NAMALWA (cell line): ENCODE measurements at regions not wholly inside any gene's neighbourhood (a gene's known extent, or its start where the extent isn't known, plus 50 kb on each side); places are given as distances from the start of the nearest gene placed in this dataset.

Experiments
- DNase-seq: peaks from one replicate; pipeline ENCODE4 v3.0.0-alpha.2; 2015; ENCODE audit warnings: low spot score

DNA sequence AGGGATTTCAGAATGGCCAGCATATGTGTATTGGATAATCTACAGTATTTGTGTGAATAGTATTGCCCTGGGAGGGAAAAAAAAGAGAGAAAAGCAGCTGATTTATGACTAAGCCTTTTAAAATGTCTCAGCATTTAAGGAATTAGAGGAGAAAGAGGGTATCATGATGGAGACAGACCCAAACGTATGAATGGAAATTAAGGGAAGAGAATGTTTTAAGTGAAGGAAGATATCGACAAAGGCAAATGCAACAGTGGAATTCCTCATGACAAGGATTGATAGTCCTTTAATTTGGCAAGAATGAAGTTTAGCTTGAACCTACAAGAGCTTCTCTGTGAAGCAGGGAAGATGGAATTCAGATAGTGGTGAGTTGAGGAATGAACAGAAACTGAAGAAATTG, 367.3 kb upstream of the POU3F2 start:
- no peak for DNase-seq

DNA sequence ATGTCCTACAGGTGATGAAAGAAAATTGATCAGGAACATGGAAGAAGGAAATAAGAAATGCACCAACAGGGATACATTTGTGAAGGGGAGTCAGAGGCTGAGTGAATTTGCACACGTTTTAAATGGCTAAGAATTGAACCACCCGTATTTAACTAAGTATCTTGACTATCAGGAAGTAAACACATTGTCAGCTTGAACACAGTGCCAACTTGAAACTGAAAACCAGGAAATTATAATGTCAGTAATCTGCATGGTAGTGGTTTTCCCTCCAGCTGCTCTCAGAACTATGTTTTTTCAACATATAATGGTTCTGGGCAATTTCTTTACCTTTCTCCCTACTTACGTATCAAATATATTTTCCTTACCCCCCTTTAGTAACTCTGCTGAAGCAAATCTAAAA, 366.5 kb upstream of the POU3F2 start:
- DNase-seq: no peak

DNA sequence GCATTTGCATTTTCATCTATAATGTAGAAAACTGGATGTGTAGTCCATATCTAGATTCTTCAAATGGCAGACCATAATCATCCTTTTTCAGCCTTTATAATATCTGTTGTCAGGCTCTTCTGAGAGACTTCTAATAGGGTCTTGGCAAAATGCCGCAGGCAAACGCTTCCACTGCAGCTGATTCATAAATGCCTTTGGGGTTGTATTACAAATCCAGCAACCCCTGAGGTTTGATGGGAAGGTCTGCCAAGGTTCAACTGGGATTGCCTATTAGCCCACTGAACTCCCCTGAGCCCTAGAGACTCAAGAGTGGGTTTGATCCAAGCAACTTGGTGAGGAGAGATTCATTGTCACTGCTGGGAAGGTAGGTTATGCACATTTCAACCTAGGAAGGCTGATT, 365.2 kb upstream of the POU3F2 start:
- no peak for DNase-seq

DNA sequence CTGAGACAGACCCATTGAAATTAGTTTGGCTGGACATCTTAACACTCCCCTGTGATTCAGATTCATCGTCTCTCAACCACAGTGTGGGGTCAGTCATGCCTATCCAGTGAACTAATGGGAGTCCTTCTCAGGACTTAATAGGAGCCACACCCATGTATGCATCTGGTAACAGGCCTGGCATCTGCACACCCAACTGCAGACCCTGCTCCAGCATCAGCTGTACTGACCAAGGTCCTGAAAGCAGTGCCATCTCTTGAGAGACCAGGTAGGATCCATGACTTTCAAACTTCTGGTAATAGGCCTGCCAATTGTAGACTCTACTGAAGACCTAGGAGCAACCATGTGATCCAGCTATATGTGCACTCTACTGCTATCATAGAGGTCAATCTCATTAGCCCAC, 363.6 kb upstream of the POU3F2 start:
- DNase-seq: no peak

DNA sequence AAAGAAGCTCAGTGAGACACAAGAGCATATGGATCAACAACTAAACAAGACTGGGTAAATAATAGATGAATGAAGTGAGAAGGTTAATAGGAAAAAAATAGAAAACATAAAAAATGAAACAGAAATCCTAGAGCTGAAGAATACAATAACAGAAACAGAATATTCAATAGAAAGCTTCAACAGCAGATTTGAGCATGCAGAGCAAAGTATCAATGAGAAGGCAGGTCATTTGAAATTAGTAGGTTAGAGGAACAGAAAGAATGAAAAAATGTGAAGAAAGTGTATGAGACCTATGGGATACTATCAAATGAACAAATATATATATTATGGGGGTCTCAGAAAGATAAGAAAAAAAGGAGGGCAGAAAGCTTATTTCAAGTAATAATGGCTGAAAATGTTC, 362.9 kb upstream of the POU3F2 start:
- no peak for DNase-seq

DNA sequence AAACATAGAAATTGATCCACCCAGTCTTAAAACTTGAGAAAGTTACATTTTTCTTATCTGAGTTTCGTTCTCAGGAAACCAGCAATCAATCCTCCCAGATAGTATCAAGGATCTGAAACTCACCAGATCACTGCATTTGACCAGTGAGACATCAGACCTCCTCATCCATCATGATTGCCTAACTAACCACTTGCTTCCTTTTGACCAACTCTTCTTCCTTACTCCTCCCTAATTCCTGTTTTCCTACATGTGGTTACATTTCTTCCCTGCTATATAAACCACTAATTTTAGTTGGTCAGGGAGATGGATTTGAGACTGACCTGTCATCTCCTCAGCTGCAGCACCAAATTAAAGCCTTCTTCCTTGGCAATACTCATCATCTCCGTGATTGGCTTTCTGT, 357.1 kb upstream of the POU3F2 start:
- DNase-seq: no peak

DNA sequence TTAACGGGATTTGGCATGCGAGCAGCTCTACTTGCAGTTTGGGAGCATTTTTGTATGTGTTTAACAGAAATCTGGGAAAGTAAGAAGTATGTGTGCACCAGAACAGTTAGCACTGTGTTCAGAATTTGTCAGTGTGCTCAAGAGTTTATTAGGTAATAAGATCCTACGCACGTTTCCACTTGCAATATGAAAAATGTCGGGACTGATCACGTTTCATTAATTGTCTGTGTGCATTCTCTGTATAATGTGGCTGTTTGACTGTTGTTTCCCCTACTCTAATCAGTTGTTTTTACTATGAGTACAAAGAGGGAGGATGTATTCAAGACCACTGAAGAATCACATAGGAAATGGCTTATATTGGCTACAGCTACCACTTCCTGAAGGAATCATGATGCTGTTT, 349.7 kb upstream of the POU3F2 start:
- no peak for DNase-seq

DNA sequence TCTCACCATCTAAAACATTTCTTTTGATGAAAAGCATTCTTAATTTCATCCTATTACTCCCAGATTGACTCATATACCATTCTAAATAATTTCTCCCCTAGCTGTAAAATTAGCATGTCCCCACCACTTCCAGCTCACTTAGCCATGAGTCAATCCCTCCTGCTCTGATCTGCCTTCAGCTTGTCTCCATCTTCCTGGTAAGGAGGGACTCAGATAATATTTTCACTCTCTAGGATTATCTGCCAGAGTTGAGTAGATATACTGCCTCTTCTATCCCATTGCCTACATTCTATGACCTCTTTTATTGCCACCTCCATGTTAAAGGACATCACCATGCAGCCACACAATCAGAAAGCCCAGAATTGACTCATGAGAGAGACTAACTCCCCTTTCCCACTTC, 348.8 kb upstream of the POU3F2 start:
- DNase-seq: no peak

DNA sequence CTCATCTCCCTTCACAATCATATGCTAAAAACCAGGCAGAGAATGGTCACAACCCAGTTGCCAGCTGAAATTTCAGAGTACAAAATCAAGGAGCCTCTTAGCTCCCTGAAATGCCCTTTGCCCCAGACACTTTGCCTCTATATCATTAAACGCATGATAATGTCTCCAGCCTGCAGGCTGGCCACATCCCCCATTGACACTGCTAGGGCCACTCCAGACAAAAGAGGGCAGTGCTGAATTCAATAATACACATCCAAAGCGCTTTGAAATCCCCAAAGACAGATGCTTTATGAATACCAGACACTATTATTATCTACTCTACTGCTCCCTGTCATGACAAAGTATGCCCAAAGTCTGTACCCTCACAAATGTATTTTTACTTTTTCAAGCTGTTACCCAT, 348.3 kb upstream of the POU3F2 start:
- DNase-seq: no peak

DNA sequence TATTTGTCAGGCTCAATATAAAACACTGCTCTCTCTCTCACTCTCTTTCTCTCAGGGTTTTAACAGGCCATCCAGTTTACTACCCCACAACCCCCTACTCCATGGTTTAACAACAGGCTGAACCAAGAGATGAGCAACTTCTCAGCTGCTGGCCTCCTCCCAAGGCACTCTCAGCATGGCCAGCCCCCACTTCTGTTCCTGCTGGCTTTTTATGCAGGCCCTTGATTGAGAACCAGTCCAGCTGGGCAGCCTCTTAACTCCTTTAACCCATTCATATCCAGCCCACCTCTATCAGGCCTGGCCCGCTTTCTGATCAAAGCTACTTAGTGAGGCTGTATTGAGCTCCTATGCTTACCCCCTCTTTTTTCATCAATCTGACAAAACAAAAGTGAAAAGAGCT, 346.8 kb upstream of the POU3F2 start:
- no peak for DNase-seq

DNA sequence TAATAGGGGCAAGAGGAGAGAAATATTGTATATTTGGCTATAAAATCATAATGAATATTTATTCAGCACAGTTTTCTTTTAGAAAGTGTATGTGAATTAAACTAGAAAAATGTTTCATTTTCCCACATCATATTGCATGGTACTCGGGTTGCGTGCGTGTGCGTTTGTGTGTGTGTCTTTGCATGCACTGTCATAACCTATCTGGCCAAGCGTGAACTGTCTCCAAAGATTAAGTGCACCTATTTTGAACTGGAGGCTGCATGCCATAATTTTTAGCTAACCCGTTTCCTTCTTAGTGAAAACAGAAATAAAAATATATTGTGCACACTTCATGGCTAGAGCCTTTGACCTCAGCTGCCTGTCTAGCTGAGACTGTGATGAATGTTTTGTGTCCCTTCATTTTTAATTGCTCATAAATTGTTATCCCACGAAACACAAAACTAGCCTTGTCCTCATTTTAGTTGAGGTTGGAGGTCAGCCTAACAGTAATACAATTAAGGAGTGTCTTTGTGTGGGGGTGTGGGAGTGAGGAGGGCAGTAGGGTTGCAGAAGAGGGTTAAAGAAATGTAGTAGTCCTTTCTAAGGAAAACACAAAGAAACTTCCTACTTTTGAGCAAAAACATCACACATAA, 336.1 kb upstream of the POU3F2 start:
- DNase-seq: no peak

DNA sequence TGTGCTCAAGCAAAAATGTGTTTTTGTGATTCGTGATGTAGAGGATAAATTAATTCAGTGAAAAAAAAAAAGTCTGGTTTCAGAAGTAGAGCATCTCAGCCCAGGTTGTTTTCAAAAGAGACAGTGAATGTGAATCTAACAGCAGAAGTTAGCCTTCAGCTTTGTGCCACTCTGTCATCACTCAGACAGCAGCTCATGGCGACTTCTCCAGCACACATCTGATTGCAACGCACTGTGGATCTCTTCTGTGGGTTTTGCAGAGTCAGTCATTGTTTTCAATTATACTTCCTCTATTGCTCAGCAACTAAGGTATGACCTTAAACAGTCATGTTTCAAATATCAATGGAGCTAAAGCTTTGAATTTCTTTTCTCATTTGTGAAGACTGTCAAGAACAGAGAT, 335.5 kb upstream of the POU3F2 start:
- no peak for DNase-seq

DNA sequence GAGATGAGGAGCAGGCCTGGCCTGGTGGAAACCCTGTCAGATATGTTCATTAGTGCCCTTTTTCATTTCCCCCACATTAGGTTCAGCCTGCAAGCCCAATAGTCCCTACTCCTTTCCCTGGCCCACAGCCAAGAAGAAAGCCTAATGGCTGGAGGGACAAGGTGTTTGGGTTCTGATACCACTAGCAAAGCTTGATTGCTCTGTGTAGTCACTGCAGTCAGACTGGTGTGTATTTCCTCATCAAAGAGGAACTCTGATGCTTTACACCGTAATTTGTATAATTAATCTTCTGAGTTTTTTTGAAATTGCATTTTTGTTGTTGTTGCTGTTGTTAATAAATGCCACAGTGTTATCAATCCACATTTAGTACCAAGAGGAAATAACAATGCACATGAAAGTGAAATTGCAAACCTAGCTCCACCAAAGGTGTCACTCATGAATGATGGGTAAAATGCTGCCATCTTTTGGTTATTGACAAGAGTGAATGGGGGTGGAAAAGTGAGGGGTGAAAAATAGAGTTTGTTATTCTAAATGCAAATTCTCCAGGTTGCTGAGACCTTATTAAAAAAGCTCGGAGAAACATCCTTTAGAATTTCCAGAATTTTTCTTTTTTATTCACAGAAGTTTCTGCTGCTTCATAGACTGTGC, 320.2 kb upstream of the POU3F2 start:
- peak; percentile 13 for DNase-seq

DNA sequence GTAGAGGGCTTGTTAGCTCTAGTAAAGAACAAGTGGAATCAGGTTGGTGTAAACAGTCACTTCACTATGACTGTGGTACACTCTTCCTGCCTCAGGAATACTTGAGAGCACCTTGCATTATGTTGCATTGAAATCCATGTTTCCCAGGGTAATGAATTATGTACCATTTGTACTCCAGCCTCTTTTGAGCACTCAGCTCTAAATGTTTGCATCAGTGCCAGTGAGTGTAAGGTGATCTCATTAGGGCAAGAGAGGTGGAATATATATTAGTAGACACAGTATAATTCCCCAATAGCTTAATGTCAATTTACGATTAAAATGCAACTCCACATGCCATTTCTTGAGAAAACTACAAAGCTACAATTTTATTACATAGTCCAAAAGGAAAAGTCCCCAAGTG, 319.6 kb upstream of the POU3F2 start:
- no peak for DNase-seq

DNA sequence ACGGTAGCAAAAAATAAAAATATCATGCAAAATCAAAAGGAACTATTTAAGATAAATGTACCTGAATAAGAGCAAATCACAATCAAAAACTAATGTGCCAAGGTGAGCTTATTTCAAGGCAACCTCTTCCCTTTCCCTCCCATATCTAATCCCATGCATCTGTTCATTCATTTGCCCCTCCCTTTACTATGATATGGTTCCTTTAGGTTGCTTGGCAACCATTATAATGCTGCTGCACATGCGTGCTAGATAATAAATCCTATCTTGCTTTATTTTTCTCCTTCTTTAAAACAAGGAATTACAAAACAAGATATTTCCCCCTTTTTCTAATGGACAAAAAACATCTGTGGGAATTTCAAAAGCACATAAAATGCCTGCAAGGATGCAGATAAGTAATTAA, 318.2 kb upstream of the POU3F2 start:
- no peak for DNase-seq

DNA sequence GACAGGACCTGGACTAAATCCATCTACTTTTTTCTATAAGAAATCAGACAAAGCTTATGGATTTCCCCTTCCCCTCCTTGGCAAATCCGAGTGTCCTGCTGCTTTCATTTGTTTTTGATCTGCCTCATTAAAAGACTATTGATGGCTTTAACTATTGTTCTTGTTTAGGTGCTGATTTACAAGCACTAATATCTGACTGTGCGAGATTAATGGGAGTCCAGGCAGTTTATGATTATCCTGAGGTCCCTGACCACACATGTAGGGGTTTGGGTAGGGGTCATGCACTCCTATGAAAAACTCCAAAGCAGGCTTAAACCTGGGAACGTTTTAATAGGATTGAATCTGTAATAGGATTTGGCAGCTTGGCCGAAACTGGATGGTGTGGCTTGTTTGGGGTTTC, 317.5 kb upstream of the POU3F2 start:
- DNase-seq: no peak

DNA sequence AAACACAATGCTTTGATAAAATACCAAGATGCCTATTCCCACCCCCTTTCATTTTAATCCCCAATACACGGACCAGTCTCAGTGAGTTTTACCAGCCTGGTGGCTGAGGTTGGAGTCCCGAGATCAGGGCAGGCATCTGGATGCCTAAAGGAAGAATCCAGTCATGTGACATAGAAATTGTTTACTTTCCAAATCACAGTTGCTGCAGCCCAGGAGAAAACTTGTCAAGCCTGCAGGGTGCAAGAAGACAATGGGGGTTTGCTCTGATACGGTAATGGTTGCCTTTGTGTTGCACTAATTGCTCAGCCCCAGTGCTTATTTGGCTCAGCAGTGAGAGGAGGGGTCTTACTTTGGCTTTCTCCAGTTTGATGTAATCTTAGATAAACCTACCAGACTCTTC, 308.5 kb upstream of the POU3F2 start:
- no peak for DNase-seq

DNA sequence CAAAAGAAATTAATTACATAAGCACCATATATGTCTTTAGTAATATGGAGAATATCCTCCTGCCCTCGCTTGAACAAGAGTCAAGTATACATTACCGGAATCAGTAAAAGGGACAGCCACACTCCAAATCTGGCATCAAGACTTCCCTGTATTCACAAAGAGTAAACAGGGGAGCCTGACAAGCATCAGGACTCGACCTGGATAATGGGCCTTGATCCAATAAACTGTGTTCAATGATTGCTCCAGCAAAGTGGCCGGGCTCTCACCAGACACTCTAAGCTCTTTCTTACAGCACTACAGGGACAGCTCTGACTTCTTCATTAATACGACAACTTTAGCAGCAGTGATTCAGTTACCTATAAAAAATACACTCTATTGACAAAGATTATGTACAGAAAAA, 307.9 kb upstream of the POU3F2 start:
- no peak for DNase-seq

DNA sequence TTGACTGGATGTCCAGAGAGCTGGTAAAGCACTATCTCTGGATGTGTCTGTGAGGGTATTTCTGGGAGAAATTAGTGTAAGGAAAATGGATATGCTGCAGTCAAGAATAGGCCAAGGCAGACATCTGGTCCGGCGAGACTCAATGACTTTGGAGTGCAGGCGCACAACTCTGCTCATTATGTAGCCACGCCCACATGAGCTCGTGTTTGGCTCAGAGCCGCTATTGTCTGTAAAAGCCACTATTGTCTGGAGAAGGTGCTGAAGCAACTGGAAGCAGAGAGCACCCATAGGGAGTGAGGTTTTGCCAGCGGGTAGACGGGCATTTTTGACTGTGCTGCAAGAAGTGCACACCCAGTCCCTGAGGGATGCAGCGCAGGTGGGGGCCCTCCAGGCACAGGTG, 305.0 kb upstream of the POU3F2 start:
- no peak for DNase-seq

DNA sequence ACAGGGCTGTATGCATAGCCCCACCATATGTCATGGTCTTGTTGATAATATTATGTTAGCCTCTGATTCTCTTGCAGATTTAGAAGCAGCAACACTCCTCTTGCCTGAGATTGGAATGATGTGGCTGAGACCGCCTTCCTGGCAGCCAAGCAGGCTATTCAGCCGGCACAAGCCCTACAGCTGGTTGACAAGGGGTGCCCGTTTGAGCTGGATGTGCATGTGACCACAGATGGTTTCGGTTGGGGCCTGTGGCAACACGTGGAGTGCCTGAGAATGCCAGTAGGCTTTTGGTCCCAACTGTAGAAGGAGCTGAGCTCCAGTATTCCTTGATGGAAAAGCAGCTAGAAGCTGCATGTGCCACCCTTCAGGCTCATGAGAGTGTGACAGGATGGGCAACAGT, 303.6 kb upstream of the POU3F2 start:
- DNase-seq: no peak

DNA sequence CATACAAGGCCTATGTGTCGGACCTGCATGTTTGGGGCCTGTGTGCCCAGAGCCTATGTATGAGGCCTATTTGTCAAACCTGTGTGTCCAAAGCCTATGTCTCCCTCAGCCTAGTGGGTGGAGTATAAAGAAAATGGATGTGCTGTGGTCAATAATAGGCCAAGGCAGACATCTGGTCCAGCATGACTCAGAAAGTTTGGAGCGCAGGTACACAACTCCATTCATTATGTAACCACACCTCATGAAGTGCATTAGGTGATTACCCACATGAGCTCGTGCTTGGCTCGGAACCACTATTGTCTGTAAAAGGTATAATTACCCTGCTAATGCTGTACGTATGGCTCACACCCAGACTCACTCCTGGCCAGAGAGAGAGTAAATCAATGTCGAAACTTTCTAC, 302.4 kb upstream of the POU3F2 start:
- no peak for DNase-seq

DNA sequence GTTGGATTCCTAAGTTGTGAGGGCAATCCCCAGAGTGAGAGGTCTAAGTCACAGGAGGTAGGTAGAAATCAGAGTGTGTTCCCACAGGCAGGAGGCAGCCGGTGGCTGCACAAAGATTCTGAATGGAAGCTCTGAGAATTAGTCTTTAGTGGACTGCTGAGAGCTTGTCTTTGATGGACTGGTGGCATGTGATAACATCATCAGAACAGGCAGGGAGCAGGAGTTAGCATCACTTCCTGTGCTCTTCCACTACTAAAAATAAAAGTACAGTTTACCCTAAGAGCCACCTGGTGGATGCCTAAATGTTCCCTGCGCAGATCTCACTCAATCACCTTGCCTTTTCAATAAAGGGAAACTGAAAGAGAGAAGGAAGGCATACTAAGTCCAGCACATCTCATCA, 294.6 kb upstream of the POU3F2 start:
- DNase-seq: peak; percentile 9

DNA sequence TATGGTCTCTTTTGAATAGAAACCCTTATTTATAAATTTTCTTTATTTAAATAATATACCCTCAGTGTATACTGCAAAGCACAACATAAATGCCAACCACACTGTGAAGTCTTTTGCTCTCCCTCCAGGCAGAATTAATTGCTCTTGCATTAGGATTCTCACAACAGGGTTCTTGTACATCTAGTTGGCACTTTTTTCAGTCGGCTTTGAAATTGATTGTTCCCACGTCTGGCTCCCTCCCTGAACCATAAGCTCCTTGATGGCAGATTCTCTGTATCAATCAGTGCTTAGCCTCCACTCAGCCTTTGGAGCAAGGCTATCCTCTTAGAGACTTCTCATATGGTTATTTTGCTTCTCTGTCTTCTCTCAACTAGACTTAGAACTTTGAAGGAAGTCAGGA, 288.0 kb upstream of the POU3F2 start:
- DNase-seq: no peak

DNA sequence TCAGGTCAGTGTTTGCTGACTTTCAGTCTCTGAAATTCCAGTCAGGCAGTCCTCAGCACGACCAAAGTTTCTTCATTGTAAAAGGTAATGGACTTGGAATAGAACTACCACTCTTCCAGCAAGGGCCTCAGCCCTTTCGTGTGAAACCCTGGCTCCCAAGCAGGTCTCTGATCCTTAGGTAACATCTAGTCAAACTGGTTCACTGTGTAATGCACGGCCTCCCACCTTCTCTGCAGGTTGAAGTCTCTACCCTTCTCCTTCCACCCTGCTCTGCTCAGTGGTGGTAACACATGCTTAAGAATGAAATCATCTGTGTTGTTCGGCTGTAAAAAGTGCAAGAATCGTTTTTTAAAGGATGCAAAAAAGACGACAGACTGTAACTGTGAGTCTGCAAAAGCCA, 287.2 kb upstream of the POU3F2 start:
- no peak for DNase-seq

DNA sequence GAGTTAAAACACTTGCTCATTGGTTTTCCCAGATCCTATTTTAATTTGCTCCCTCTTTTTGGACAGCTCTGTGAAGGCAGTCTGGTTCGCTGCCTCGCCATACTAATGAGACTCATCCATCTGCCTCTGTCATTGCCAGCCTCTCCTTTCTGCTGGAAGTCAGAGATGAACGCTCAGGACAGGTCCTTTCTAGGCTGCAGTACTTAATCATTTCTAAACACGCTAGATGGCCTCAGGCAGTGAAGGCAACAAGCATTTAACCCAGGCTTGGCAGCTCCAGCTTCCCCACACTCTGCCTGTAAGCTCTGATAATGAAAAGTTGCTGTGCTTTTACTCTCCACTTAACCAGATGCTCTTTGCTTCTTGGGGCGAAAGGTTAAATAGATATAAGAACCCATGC, 286.7 kb upstream of the POU3F2 start:
- no peak for DNase-seq
